IMR-90 (cell line): ENCODE measurements at regions not wholly inside any gene's neighbourhood (a gene's known extent, or its start where the extent isn't known, plus 50 kb on each side); places are given as distances from the start of the nearest gene placed in this dataset.

Experiments used
- ATAC-seq: fragments of 200-7000 bp; cut with Tn5 transposase; 2 replicates; pipeline ENCODE4 v1.9.1; 2020; ENCODE audit warnings: low read depth, mild to moderate bottlenecking, moderate library complexity
- BruUV-seq: library from RNA; stranded (reverse); fragments of 400-500 nt; replicated peaks from 2 replicates; lab custom pipeline; 2021; lab: Mats Ljungman, UMichigan
- CTCF ChIA-PET: fragments of 300-600 bp; formaldehyde crosslinking; extraction: SDS; loops from one replicate; lab custom pipeline; 2021; ENCODE audit warnings: antibody characterized with exemption; lab: Yijun Ruan, JAX
- POLR2A ChIA-PET: fragments of 300-600 bp; sonication (Branson Sonifier 250); formaldehyde crosslinking; loops from one replicate; lab custom pipeline; 2022; ENCODE audit warnings: antibody characterized with exemption; ENCODE audit not compliant: unreplicated experiment; lab: Charles Lee
- DNase-seq: peaks from one replicate; pipeline ENCODE4 v3.0.0; 2013
- H2AFZ ChIP-seq: replicated peaks from 2 replicates; pipeline ENCODE3; 2013; ENCODE audit warnings: low read length, mild to moderate bottlenecking; ENCODE audit not compliant: poor library complexity
- H2AK5ac ChIP-seq: 2 replicates; pipeline ENCODE4 v1.6.1; 2013; ENCODE audit warnings: low read depth, low read length, inconsistent platforms
- H2AK9ac ChIP-seq: replicated peaks from 2 replicates; pipeline ENCODE3; 2013; ENCODE audit warnings: mild to moderate bottlenecking, low read depth, low read length, moderate library complexity; ENCODE audit not compliant: poor library complexity
- H2BK120ac ChIP-seq: 2 replicates; pipeline ENCODE4 v1.6.1; 2013; ENCODE audit warnings: low read depth, low read length, inconsistent platforms
- H2BK15ac ChIP-seq: 3 replicates; pipeline ENCODE4 v1.6.1; 2013; ENCODE audit warnings: low read depth, low read length, inconsistent platforms
- H2BK20ac ChIP-seq: 2 replicates; pipeline ENCODE4 v1.6.1; 2013; ENCODE audit warnings: low read depth, mild to moderate bottlenecking, inconsistent platforms, low read length, moderate library complexity
- H2BK5ac ChIP-seq: 2 replicates; pipeline ENCODE4 v1.6.1; 2013; ENCODE audit warnings: mild to moderate bottlenecking, low read depth, low read length, inconsistent platforms; ENCODE audit not compliant: poor library complexity, severe bottlenecking
- H3K14ac ChIP-seq: replicated peaks from 2 replicates; pipeline ENCODE4 v1.6.1; 2013; ENCODE audit warnings: low read depth, low read length, inconsistent platforms
- H3K18ac ChIP-seq: 2 replicates; pipeline ENCODE4 v1.6.1; 2013; ENCODE audit warnings: low read depth, low read length, control low read depth
- H3K23ac ChIP-seq: 2 replicates; pipeline ENCODE4 v1.6.1; 2013; ENCODE audit warnings: low read depth, low read length, inconsistent platforms
- H3K27ac ChIP-seq: 2 replicates; pipeline ENCODE4 v1.5.1; 2013; ENCODE audit warnings: mild to moderate bottlenecking, control low read depth, low read length; ENCODE audit not compliant: insufficient read depth
- H3K27me3 ChIP-seq: 2 replicates; pipeline ENCODE4 v1.6.1; 2013; ENCODE audit warnings: low read length; ENCODE audit not compliant: control insufficient read depth, insufficient read depth
- H3K36me3 ChIP-seq: 2 replicates; pipeline ENCODE4 v1.6.1; 2013; ENCODE audit warnings: low read length, mixed read lengths; ENCODE audit not compliant: control insufficient read depth, insufficient read depth
- H3K4ac ChIP-seq: 2 replicates; pipeline ENCODE4 v1.6.1; 2013; ENCODE audit warnings: low read depth, low read length, inconsistent platforms
- H3K4me1 ChIP-seq: 2 replicates; pipeline ENCODE4 v1.6.1; 2013; ENCODE audit warnings: low read length, mixed read lengths; ENCODE audit not compliant: control insufficient read depth, insufficient read depth
- H3K4me2 ChIP-seq: 2 replicates; pipeline ENCODE4 v1.6.1; 2013; ENCODE audit warnings: low read depth, mild to moderate bottlenecking, control low read depth, low read length, moderate library complexity
- H3K4me3 ChIP-seq: 2 replicates; pipeline ENCODE4 v1.5.1; 2013; ENCODE audit warnings: low read depth, mild to moderate bottlenecking, control low read depth, low read length, moderate library complexity; ENCODE audit not compliant: insufficient read depth
- H3K56ac ChIP-seq: 2 replicates; pipeline ENCODE4 v1.6.1; 2013; ENCODE audit warnings: low read length, inconsistent platforms; ENCODE audit not compliant: insufficient read depth; ENCODE audit errors: extremely low read depth
- H3K79me1 ChIP-seq, 2 experiments: 2 replicates each; pipeline ENCODE4 v1.6.1; 2013; ENCODE audit warnings: low read length in 2 of 2, inconsistent platforms in 1 of 2, low read depth in 1 of 2
- H3K9ac ChIP-seq: 2 replicates; pipeline ENCODE4 v1.6.1; 2013; ENCODE audit warnings: low read depth, low read length, control low read depth
- H3K9me1 ChIP-seq: 2 replicates; pipeline ENCODE4 v1.6.1; 2013; ENCODE audit warnings: low read length, inconsistent platforms; ENCODE audit not compliant: insufficient read depth
- H3K9me3 ChIP-seq: 2 replicates; pipeline ENCODE4 v1.6.1; 2013; ENCODE audit warnings: low read length; ENCODE audit not compliant: control insufficient read depth, insufficient read depth
- H4K20me1 ChIP-seq: 2 replicates; pipeline ENCODE4 v1.6.1; 2013; ENCODE audit warnings: low read length, inconsistent platforms; ENCODE audit not compliant: insufficient read depth
- H4K5ac ChIP-seq: 2 replicates; pipeline ENCODE4 v1.6.1; 2013; ENCODE audit warnings: mild to moderate bottlenecking, low read depth, low read length, control low read depth
- H4K8ac ChIP-seq, 2 experiments: 2 replicates each; pipeline ENCODE4 v1.6.1; 2013; ENCODE audit warnings: low read depth in 2 of 2, low read length in 2 of 2, control low read depth in 1 of 2, inconsistent platforms in 1 of 2
- H4K91ac ChIP-seq: 2 replicates; pipeline ENCODE4 v1.6.1; 2013; ENCODE audit warnings: low read depth, low read length, inconsistent platforms; ENCODE audit not compliant: insufficient read depth
- MAFK ChIP-seq: IDR thresholded peaks from 2 replicates; pipeline ENCODE4 v1.6.1; 2012; ENCODE audit warnings: low read depth, low read length, improper control_type of control experiment
- WGBS, 2 experiments: methylation state at CpG; one replicate each; pipeline versions ENCODE4 v1.1.5 to v1.1.7; 2013; ENCODE audit warnings: missing lambda C conversion rate in 2 of 2; ENCODE audit not compliant: insufficient read length in 1 of 2; ENCODE audit errors: extremely low coverage in 2 of 2; 5-methylcytosine and 5-hydroxymethylcytosine counted together
- dilution Hi-C: fragments of 300-500 bp; cut with HindIII; formaldehyde crosslinking; loops from one replicate; pipeline ENCODE4 v1.14.3; 2018; ENCODE audit warnings: low sequenced_read_pairs; ENCODE audit not compliant: unreplicated experiment
- in situ Hi-C: fragments of 300-500 bp; cut with MboI; formaldehyde crosslinking; loops from 3 replicates; pipeline ENCODE4 v1.14.3; 2019; ENCODE audit warnings: low sequenced_read_pairs, inconsistent platforms, mixed read lengths
- intact Hi-C: fragments of 100-400 bp; cut with micrococcal nuclease; formaldehyde crosslinking; loops from 2 replicates; pipeline ENCODE4 v1.10.0; 2022
- TF ChIP-seq, protein P1 (sequence below): fragments of 150-350 bp; IDR thresholded peaks from 2 replicates; pipeline ENCODE4 v1.6.1; 2017; ENCODE audit warnings: mild to moderate bottlenecking, antibody characterized with exemption, low read length, low read depth

DNA sequence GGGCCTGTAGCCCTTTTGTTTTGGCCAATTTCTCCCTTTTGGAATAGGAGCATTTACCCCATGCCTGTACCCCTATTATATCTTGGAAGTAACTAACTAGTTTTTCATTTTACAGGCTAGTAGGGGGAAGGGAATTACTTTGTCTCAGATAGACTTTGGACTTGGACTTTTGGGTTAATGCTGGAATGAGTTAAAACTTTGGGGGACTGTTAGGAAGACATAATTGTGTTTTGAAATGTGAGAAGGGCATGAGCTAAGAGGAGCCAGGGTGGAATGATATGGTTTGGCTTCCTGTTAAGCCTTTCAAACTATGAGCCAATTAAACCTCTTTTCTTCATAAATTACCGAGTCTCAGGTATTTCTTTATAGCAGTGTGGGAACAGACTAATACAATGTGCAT is 168.1 kb downstream of the FGF1 start:
- Histone ChIP-seq H4K8ac (no peak overlapping the region), H3K4me2 (no peak overlapping the region), H2AK5ac (no peak overlapping the region), H3K9me3 (peaks cover 6% of the 10 kb centered on the region), H3K23ac (no peak overlapping the region), H3K36me3 (no peaks in the 10 kb centered on the region), H3K4me1 (peaks cover 5% of the 10 kb centered on the region), H2BK20ac (no peak overlapping the region), H3K27me3 (no peaks in the 10 kb centered on the region), H2BK120ac (no peak overlapping the region), H4K5ac (no peak overlapping the region), H3K4me3 (no peak overlapping the region), H3K4ac (no peak overlapping the region), H3K14ac (no peak overlapping the region), H3K9me1 (peaks cover 2% of the 10 kb centered on the region), H2AK9ac (no peak overlapping the region), H3K56ac (no peak overlapping the region), H4K91ac (no peak overlapping the region), H2AFZ (no peak overlapping the region), H3K79me1 (no peaks in the 10 kb centered on the region), H4K20me1 (no peaks in the 10 kb centered on the region), H3K9ac (no peak overlapping the region), H2BK5ac (no peak overlapping the region), H3K18ac (no peak overlapping the region), H3K27ac (no peak overlapping the region), H2BK15ac (no peak overlapping the region)
- POLR2A ChIA-PET = no interaction called here
- dilution Hi-C loops (no loop called here), in situ Hi-C loops (no loop called here), intact Hi-C loops (loop anchor here (1.0 kb wide), 1 partner anchor 36 kb away; no protein-coding TSS in a partner anchor)
- no CpG with 5 or more reads among the region's 1 CpG for WGBS, 2 experiments
- ATAC-seq (no peak), DNase-seq (no peak)
- CTCF ChIA-PET = no interaction called here
- no TSS peak for BruUV-seq
- no peak for TF ChIP-seq MAFK
- TF ChIP-seq, protein P1, sequence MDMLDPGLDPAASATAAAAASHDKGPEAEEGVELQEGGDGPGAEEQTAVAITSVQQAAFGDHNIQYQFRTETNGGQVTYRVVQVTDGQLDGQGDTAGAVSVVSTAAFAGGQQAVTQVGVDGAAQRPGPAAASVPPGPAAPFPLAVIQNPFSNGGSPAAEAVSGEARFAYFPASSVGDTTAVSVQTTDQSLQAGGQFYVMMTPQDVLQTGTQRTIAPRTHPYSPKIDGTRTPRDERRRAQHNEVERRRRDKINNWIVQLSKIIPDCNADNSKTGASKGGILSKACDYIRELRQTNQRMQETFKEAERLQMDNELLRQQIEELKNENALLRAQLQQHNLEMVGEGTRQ = no peak
